HFF-Myc (cell line): ENCODE measurements at regions not wholly inside any gene's neighbourhood (a gene's known extent, or its start where the extent isn't known, plus 50 kb on each side); places are given as distances from the start of the nearest gene placed in this dataset.

Source experiments
- DNase-seq: peaks from one replicate; pipeline ENCODE4 v3.0.0-alpha.2; 2011; ENCODE audit warnings: low read depth; ENCODE audit errors: extremely low read depth
- H3K4me3 ChIP-seq: replicated peaks from 2 replicates; pipeline ENCODE4 v1.5.1; 2011; ENCODE audit warnings: low read depth, mild to moderate bottlenecking, control low read depth, low read length
- TF ChIP-seq, protein P1 (sequence below): IDR thresholded peaks from 2 replicates; pipeline ENCODE4 v1.5.1; 2012; ENCODE audit warnings: mild to moderate bottlenecking, low read depth, low read length, control low read depth; ENCODE audit errors: missing control alignments

DNA sequence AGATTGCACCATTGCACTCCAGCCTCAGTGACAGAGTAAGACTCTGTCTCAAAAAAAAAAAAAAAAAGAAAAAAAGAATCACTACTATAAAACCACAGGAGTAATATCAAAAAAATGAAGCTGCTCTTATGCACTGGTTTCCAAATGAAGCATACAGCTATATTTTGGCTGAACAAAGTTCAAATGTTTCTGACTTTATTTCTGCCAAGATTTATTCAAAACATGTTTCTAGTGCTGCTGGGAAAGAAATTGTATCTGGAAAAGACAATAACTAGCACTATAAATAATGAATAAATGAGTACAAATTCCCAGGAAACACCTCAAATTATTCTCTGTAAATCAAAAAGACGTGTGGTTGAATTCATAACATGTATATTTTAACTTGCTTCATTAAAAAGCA is 102.5 kb upstream of the MME start:
- no peak for DNase-seq
- TF ChIP-seq, protein P1, sequence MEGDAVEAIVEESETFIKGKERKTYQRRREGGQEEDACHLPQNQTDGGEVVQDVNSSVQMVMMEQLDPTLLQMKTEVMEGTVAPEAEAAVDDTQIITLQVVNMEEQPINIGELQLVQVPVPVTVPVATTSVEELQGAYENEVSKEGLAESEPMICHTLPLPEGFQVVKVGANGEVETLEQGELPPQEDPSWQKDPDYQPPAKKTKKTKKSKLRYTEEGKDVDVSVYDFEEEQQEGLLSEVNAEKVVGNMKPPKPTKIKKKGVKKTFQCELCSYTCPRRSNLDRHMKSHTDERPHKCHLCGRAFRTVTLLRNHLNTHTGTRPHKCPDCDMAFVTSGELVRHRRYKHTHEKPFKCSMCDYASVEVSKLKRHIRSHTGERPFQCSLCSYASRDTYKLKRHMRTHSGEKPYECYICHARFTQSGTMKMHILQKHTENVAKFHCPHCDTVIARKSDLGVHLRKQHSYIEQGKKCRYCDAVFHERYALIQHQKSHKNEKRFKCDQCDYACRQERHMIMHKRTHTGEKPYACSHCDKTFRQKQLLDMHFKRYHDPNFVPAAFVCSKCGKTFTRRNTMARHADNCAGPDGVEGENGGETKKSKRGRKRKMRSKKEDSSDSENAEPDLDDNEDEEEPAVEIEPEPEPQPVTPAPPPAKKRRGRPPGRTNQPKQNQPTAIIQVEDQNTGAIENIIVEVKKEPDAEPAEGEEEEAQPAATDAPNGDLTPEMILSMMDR: no peak

DNA sequence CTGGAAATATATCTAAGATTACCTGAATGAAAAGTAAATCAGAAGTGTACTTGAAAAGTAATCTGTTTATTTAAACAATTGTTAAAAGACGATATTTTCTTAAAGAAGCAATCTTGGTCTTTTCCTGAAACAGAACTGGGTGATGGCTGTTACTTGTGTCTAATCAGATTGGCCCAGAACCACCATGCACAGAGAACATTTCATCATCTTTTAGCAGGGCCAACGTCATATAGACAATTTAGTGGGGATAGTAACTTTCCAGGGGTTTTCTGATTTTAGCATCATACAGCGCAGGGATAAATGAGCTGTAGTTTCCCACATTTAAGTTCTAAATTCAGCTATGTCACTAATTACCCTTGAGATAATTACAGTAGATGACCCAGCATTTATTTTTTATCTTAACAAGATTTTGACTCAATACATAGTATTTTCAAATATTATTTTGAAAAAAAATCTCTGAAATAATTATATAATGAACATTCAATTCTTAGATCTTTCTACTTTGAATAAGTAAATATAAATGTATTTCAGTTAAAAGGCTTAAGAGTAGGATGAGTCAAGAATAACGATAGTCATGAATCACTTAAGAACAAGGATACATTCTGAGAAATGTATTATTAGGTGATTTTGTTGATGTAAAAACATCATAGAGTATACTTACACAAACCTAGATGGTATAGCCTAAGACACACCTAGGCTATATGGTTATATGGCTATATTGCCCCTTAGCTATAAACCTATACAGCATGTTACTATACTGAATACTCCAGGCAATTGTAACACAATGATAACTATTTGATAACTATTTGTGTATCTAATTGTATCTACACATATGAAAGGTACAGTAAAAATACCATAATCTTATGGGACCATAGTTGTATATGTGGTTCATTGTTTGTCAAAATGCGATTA is 103.8 kb upstream of the MME start:
- H3K4me3 ChIP-seq: no peak overlapping the region
- no peak for DNase-seq
- TF ChIP-seq, protein P1: no peak

More for the DNA sequence above, 102.5 kb upstream of the MME start:
- H3K4me3 ChIP-seq: no peak overlapping the region

DNA sequence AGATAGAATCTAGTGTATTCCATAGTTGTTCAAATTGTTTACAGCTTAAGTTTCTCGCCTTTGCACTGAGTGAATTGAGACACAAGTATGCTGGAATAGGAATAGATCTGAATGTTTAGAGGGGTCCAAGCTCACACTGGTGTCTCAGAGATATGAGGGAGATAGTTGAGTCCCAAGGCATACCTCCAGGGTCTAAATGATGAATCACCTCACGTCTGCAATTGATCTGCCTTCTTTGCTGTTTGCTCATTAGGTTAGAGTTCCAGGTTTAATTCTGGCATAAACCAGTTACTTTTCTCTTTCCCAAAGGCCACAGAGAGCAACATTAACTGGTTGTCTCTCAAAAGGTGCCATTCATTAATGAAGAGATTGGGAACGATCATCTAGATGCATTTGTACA is 106.3 kb upstream of the MME start:
- DNase-seq: no peak
- no peak overlapping the region for H3K4me3 ChIP-seq
- TF ChIP-seq, protein P1: no peak

DNA sequence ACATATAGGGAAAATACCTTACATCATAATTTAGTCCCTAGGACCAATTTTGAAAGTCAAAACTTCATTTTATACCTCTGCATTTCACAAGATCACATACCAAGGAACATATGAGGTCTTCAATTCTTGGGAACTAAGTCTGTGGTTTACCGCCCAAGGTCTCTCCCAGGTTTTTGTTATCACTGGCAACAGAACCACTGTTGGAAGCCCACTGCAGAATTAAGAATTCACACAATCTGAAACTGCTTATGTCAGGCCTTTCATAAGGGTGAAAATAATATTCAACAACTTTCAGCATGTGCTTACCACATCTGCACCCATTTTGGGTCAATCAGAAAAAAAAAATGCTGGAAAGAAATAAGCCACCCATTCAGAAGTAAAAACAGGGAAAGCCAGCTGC is 107.2 kb upstream of the MME start:
- DNase-seq: no peak
- H3K4me3 ChIP-seq: no peak overlapping the region
- TF ChIP-seq, protein P1: no peak

DNA sequence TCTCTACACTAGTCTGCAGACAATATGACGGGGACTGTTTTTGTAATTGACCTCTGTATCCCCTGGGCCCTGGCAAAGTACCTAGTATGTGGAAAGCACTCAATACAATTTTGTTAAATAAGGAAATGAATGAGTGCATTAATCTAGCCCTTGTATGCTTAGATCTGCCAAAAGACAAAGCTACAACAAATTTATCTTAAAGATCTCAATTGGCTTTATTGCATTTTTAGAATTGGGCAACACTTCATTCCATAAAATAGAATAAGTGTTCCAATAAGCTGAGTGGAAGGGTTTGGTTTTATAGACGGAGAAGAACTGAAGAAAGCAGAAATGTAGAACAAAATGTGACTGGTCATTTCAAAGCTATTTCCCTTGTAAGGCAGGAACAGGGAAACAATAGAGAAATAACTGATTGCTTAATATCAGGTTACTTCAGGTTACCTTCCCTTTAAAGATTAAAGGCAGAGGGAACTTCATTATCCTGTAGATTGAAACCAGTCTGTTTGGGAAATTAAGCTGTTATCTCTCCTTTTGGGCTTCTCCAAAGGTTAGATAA is 108.3 kb upstream of the MME start:
- H3K4me3 ChIP-seq: no peak overlapping the region
- DNase-seq: no peak
- TF ChIP-seq, protein P1: no peak

DNA sequence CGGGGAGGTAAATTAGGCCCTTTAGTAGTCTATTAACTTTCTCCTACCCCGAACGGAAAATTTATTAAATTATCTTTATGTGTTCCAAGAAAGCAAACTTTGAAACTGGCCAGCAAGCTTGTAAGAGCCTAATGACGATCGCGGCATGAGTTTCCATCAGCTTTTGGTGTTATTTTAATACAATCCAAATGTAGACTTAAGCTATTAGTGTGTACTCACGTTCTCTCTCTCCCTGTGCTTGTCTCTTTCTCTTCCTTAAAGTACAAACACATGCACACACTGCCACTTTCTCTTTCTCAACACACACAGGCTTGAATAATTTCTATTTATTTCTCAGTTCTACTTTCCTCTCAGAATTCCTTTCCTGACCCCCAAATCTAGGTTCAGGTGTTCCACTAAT is 108.8 kb upstream of the MME start:
- DNase-seq: no peak
- TF ChIP-seq, protein P1: no peak
- no peak overlapping the region for H3K4me3 ChIP-seq
